ENCODE measurements at regions not wholly inside any gene's neighbourhood (a gene's known extent, or its start where the extent isn't known, plus 50 kb on each side); places are given as distances from the start of the nearest gene placed in this dataset.

- no peaks in the 10 kb centered on the region for H3K9me1 ChIP-seq (replicated peaks; ENCODE audit: control insufficient read depth, extremely low read depth, insufficient read depth, low read length)
- no peaks in the 10 kb centered on the region for H3K4me1 ChIP-seq (ENCODE audit: control insufficient read depth, extremely low read depth, insufficient read depth, low read length)
- TF ChIP-seq POLR2A (IDR thresholded peaks at IDR 0.05; ENCODE audit: low read depth, low read length) (no peak), POLR2AphosphoS5 (IDR thresholded peaks at IDR 0.05; ENCODE audit: insufficient read depth, low read depth, low read length) (no peak), MYC (IDR thresholded peaks at IDR 0.05; ENCODE audit: low read depth, low read length) (no peak), JUN (IDR thresholded peaks at IDR 0.05; ENCODE audit: borderline replicate concordance, insufficient read depth, insufficient read length, low read depth) (no peak), EZH2 (IDR thresholded peaks at IDR 0.05; ENCODE audit: borderline replicate concordance, low read depth, low read length, severe bottlenecking) (no peak), GATA2 (IDR thresholded peaks at IDR 0.05; ENCODE audit: insufficient read depth, insufficient read length, low read depth, low read length) (no peak), FOS (IDR thresholded peaks at IDR 0.05; ENCODE audit: borderline replicate concordance, insufficient read depth, low read length) (no peak)
- TF ChIP-seq, protein P1, sequence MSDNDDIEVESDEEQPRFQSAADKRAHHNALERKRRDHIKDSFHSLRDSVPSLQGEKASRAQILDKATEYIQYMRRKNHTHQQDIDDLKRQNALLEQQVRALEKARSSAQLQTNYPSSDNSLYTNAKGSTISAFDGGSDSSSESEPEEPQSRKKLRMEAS (IDR thresholded peaks at IDR 0.05; ENCODE audit: insufficient read depth, insufficient read length), result no peak
- TF ChIP-seq, protein P2, sequence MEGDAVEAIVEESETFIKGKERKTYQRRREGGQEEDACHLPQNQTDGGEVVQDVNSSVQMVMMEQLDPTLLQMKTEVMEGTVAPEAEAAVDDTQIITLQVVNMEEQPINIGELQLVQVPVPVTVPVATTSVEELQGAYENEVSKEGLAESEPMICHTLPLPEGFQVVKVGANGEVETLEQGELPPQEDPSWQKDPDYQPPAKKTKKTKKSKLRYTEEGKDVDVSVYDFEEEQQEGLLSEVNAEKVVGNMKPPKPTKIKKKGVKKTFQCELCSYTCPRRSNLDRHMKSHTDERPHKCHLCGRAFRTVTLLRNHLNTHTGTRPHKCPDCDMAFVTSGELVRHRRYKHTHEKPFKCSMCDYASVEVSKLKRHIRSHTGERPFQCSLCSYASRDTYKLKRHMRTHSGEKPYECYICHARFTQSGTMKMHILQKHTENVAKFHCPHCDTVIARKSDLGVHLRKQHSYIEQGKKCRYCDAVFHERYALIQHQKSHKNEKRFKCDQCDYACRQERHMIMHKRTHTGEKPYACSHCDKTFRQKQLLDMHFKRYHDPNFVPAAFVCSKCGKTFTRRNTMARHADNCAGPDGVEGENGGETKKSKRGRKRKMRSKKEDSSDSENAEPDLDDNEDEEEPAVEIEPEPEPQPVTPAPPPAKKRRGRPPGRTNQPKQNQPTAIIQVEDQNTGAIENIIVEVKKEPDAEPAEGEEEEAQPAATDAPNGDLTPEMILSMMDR (IDR thresholded peaks at IDR 0.05; ENCODE audit: extremely low read depth in 1 of 2, insufficient read depth in 1 of 2, low read depth in 1 of 2, low read length in 2 of 2), result no peak
- no TSS peak for BruUV-seq (replicated peaks)
- H3K4me2 ChIP-seq (ENCODE audit: insufficient read depth, low read length), result no peak overlapping the region
- no peak for FAIRE-seq
- no peaks in the 10 kb centered on the region for H3K9me3 ChIP-seq (replicated peaks; ENCODE audit: control insufficient read depth, insufficient read depth, low read length)
- no peaks in the 10 kb centered on the region for H3K27me3 ChIP-seq (ENCODE audit: control insufficient read depth in 2 of 2, insufficient read depth in 2 of 2, low read length in 2 of 2)
- H3K79me2 ChIP-seq (ENCODE audit: control insufficient read depth, insufficient read depth, low read length), result no peaks in the 10 kb centered on the region
- no peak for DNase-seq (ENCODE audit: low read depth, low spot score)
- ChIA-PET CTCF (no interaction called here), POLR2A (no interaction called here)
- no peaks in the 10 kb centered on the region for H3K36me3 ChIP-seq (ENCODE audit: control insufficient read depth in 2 of 2, extremely low read depth in 1 of 2, insufficient read depth in 2 of 2, low read length in 2 of 2)
- H4K20me1 ChIP-seq (replicated peaks; ENCODE audit: control insufficient read depth, extremely low read depth, insufficient read depth, low read length), result no peaks in the 10 kb centered on the region
- no peak overlapping the region for H3K4me3 ChIP-seq (replicated peaks in 1 of 3; ENCODE audit: insufficient read depth in 1 of 3, low read depth in 1 of 3, low read length in 3 of 3)
- intact Hi-C loops (cut with micrococcal nuclease), result no loop called here
- no peak overlapping the region for H3K27ac ChIP-seq (ENCODE audit: insufficient read depth, low read depth, low read length)
- H3K9ac ChIP-seq (replicated peaks; ENCODE audit: extremely low read depth, insufficient read depth, low read length), result no peak overlapping the region
- dilution Hi-C loops (cut with MboI; ENCODE audit: extremely low pct_ligation_motif_present, low sequenced_read_pairs), result no loop called here
- H2AFZ ChIP-seq (ENCODE audit: low read depth, low read length), result no peak overlapping the region
Observed at GRCh38 chr7:88638583-88638982, 120.9 kb upstream of the ZNF804B start.
